ENCODE measurements at regions not wholly inside any gene's neighbourhood (a gene's known extent, or its start where the extent isn't known, plus 50 kb on each side); places are given as distances from the start of the nearest gene placed in this dataset.
"Not testable (repeated sequence)": the region's sequence is repeated elsewhere in the genome, so short reads cannot be mapped to it uniquely, and the experiment has no call there.

GRCh38 chr6:168369786-168370185, 50.2 kb upstream of the DACT2 start:
- no peak for DNase-seq

DNA sequence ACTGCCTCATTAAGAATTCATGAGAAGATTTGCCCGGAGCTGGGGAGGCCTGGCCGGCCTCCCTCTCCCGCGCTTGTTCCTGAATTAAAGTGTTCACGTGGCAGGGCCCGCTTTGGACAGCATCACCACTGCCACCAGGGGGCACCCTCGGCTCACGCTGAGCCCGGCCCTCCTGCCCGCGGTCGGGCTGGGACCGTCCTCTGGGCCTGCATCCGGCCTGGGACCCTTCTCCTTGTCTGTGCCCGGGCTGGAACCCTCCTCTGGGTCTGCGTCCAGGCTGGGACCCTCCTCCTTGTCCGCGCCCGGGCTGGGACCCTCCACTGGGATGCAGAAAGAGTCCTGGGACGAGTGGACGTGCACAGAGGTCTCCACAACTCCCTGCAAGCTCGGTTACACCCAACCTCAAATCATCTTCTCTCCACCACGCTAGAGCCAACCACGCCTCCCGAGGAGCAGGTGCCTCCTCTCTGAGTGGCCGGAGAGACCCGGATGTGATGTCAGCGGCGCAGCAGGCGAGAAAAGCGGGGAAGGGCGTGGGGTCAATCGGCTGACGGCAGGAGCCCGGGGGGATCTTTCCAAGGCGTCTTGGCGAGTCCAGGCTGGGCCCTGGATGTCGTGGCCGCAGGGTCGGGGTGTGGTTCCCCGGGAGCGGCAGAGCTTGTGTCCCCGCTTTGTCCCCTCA, 50.9 kb upstream of the DACT2 start:
- peak; percentile 72 for DNase-seq

- no peak for DNase-seq
Measured at GRCh38 chr6:168371185-168371584, 51.6 kb upstream of the DACT2 start.

- DNase-seq = no peak
Measured at GRCh38 chr6:168371618-168371980, 52.0 kb upstream of the DACT2 start.

- no peak for DNase-seq
Measured at GRCh38 chr6:168371981-168372711, 52.6 kb upstream of the DACT2 start.

GRCh38 chr6:168372889-168373288, 53.3 kb upstream of the DACT2 start:
- no peak for DNase-seq

DNA sequence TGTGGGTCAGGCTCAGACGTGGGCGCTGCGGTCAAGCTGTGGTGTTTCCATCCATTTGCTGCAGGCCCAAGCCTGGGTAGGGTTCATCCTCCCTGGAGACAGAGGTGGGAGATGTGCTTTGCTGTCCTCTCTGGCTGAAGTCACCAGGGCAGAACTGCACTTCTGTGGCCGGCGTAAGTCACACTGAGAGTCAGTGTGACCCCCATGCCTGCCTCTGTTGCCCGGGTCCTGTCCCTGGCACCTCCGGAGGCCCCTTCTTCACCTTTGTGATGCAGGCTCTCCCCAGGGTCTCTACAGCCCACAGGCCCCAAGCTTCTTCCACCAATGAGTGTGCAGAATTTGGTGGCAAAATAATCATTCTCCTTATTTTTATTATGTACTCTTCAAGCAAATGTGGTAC, 53.8 kb upstream of the DACT2 start:
- no peak for DNase-seq

- no peak for DNase-seq
Measured at GRCh38 chr6:168374051-168374502, 54.5 kb upstream of the DACT2 start.

GRCh38 chr6:168374541-168375071, 55.0 kb upstream of the DACT2 start:
- no peak for DNase-seq

DNA sequence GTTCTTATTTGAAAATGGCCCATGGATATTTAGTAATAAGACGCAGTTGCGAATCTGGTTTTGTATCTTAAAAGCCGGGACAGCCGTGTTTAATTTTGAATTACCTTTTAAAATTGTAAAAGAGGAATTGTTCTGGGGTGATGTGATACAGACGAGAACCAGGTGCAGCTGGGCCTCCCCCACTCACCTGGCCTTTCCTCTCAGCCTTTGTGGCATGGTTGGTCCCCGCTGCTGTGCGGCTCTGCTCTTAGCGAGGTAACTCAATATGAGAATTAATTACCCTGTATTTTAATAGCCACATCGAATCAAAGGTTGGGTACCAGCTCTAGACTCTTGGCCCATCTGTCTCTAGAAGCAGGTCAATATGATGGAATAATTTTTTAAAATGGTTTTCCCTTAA, 56.5 kb upstream of the DACT2 start:
- DNase-seq = no peak

DNA sequence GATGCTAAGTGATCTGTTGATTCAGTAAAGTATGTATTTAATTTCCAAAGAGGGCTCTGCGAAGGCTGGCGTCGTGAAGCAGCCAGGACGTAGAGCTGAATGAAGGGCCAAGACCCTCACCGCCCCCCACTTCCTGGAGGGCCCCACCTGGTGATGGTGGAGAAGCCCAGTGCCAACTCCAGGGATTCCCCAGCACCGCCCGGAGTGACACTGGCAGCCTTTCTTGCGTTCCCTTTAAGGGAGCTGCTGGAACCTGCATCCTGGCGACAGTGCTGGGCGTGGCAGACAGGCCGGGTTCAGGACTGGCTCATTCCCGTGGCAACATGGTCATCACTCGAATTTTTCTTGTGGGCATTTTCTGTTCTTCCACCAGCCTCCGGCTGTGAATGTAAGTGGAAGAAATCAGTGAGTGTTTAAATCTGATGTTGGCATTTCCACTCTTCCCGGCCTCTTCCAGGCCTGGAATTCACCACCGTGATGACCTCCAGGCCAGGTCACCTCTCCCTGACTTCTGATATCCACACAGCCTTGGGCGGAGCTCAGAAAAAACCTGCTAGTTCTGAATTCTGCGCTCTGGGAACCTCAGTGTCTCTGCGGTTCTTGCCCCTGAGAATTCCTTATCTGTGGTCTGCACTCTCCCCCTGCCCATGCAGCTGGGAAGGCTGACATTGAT, 57.4 kb upstream of the DACT2 start:
- DNase-seq = no peak

DNA sequence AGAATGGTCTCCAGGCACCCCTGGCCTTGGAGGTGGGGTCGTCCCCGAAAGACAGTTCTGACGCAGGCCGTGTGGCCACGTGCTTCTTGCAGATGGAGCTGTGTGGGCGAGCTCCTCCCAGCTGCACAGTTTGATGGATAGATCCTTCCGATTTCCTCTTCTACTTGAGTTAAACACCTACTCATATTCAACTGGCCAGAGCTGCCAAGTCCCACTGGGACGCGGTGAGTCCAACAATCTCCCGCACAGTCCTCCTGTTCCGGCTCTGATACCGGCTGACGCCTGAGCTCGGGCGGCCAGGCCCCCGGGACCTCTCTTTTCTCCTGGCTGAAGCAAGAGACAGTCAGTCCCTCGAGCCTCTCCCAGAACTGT, 57.9 kb upstream of the DACT2 start:
- DNase-seq = no peak

GRCh38 chr6:168377856-168378832, 58.6 kb upstream of the DACT2 start:
- DNase-seq = no peak

DNA sequence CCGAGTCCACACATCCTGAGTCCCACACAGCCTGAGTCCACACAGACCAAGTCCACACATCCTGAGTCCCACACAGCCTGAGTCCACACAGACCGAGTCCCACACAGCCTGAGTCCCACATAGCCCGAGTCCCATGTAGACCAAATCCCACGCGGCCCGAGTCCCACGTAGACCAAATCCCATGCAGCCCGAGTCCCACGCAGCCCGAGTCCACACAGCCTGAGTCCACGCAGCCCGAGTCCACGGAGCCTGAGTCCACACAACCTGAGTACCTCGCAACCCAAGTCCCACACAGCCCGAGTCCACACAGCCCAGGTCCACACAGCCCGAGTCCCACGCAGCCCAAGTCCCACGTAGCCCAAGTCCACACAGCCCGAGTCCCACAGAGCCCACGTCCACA, 60.0 kb upstream of the DACT2 start:
- not testable (repeated sequence) for DNase-seq

DNA sequence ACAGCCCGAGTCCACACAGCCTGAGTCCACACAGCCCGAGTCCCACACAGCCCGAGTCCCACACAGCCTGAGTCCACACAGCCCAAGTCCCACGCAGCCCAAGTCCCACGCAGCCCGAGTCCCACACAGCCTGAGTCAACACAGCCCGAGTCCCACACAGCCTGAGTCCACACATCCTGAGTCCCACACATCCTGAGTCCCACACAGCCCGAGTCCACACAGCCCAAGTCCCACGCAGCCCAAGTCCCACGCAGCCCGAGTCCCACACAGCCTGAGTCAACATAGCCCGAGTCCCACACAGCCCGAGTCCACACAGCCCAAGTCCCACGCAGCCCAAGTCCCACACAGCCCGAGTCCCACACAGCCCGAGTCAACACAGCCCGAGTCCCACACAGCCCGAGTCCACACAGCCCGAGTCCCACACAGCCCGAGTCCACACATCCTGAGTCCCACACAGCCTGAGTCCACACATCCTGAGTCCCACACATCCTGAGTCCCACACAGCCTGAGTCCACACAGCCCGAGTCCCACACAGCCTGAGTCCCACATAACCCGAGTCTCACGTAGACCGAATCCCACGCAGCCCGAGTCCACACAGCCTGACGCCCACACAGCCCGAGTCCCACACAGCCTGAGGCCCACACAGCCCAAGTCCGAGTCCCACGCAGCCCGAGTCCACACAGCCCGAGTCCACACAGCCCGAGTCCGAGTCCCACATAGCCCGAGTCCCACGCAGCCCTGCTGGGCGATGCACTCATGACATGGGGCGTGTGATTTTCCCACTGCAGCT, 60.6 kb upstream of the SMOC2 start:
- not testable (repeated sequence) for DNase-seq

- DNase-seq = no peak
Measured at GRCh38 chr6:168380956-168381605, 59.9 kb upstream of the SMOC2 start.

DNA sequence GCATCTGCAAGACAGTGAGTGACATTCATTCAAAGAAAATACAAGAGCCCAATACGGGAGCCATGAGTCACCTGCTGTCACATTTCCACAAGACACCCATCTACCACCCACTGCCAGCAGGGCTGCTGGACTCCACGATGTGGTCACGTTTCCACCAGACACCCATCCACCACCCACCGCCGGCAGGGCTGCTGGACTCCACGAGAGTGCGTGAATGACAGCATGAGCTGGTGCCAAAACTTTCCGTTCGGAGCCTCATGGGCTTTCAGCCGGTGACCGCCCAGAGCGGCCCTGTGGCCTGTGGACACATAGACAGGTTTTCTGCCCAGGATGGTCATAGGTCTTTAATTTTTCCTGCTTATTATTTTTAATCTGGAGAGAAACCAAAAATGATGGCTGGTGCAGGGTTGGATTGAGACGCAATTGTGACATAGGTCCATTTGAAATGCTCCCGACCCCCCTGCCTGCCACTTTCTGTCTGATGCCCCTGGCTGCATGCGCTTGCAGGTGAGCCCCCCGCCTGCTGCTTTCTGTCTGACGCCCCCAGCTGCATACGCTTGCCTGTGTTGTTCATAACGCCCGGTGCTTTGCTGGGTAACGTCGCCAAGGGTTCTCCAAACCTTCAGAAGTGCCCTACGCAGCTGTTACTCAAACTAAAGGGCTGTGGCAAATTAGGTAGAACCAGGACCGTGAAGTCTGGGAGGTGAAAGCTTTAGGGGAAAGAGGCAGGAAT, 59.1 kb upstream of the SMOC2 start:
- DNase-seq = no peak

- no peak for DNase-seq
Measured at GRCh38 chr6:168383062-168383854, 57.7 kb upstream of the SMOC2 start.

Data from activated T-cell treated with anti-CD3 and anti-CD28 coated beads, Interleukin-2, amount 50 U/mL, for 1 hour (primary cell).